K562 (cell line): ENCODE measurements at regions not wholly inside any gene's neighbourhood (a gene's known extent, or its start where the extent isn't known, plus 50 kb on each side); places are given as distances from the start of the nearest gene placed in this dataset.

Source experiments
- ATAC-seq: fragments of 200-7000 bp; cut with Tn5 transposase; 3 replicates; pipeline ENCODE4 v1.9.1; 2020; ENCODE audit warnings: moderate library complexity
- BruUV-seq: library from RNA; stranded (reverse); fragments of 400-500 nt; replicated peaks from 2 replicates; lab custom pipeline; 2021; lab: Mats Ljungman, UMichigan
- CTCF ChIA-PET: fragments of 300-600 bp; formaldehyde crosslinking; extraction: SDS; loops from one replicate; lab custom pipeline; 2021; ENCODE audit warnings: low intra/inter-chr PET ratio; lab: Yijun Ruan, JAX
- POLR2A ChIA-PET: fragments of 300-600, 350-650 bp; sonication (Branson Sonifier 250); formaldehyde crosslinking; extraction: SDS; loops from one replicate; lab custom pipeline; 2021; ENCODE audit warnings: antibody characterized with exemption, inconsistent platforms; lab: Yijun Ruan, JAX
- DNase-seq, 4 experiments: peaks; one replicate each; pipeline versions ENCODE4 v3.0.0 to v3.0.0-alpha.2; 2011 to 2018; ENCODE audit warnings: low spot score in 3 of 4, mixed read lengths in 3 of 4; ENCODE audit errors: extremely low read depth in 1 of 4
- FAIRE-seq: peaks from 2 replicates; lab custom pipeline; 2011; peaks lifted over from hg19 to GRCh38; lab: Jason Lieb, UNC
- H2AFZ ChIP-seq: 2 replicates; pipeline ENCODE4 v1.6.0; 2011; ENCODE audit warnings: low read depth, low read length, control low read depth, inconsistent platforms
- H3K27ac ChIP-seq: fragments of 200-600 bp; 3 replicates; pipeline ENCODE4 v1.8.0; 2011; ENCODE audit warnings: low read depth, mild to moderate bottlenecking, control low read depth, inconsistent platforms, low read length, moderate library complexity, mixed read lengths; ENCODE audit errors: extremely low read depth
- H3K27me3 ChIP-seq, 2 experiments: fragments of 300-600 bp in 1 of 2; 2 replicates in 1 of 2; 3 replicates in 1 of 2; pipeline versions ENCODE4 v1.6.0 to v1.8.0; 2011; ENCODE audit warnings: inconsistent platforms in 2 of 2, low read length in 2 of 2, mild to moderate bottlenecking in 1 of 2, mixed read lengths in 1 of 2, moderate library complexity in 1 of 2; ENCODE audit not compliant: control insufficient read depth in 2 of 2, insufficient read depth in 2 of 2
- H3K36me3 ChIP-seq: fragments of 300-600 bp; 3 replicates; pipeline ENCODE4 v1.8.0; 2011; ENCODE audit warnings: mild to moderate bottlenecking, low read length, inconsistent platforms; ENCODE audit not compliant: control insufficient read depth, insufficient read depth
- H3K4me1 ChIP-seq, 2 experiments: fragments of 200-600 bp in 1 of 2; replicated peaks in 1 of 2; 2 replicates in 1 of 2; 3 replicates in 1 of 2; pipeline versions ENCODE4 v1.5.1 to v1.8.0; 2011; ENCODE audit warnings: inconsistent platforms in 2 of 2, low read length in 2 of 2, mild to moderate bottlenecking in 1 of 2, mixed read lengths in 1 of 2, moderate library complexity in 1 of 2; ENCODE audit not compliant: control insufficient read depth in 2 of 2, insufficient read depth in 2 of 2
- H3K4me2 ChIP-seq: 2 replicates; pipeline ENCODE4 v1.6.1; 2011; ENCODE audit warnings: low read length, control low read depth, inconsistent platforms, mixed read lengths; ENCODE audit not compliant: insufficient read depth
- H3K4me3 ChIP-seq: fragments of 200-600 bp; sonication (generic), shearing (Covaris generic); 2 replicates; pipeline ENCODE4 v1.5.1; 2016; ENCODE audit warnings: control low read depth, inconsistent platforms
- H3K79me2 ChIP-seq: fragments of 200-600 bp; 3 replicates; pipeline ENCODE4 v1.8.0; 2011; ENCODE audit warnings: low read length, inconsistent platforms; ENCODE audit not compliant: control insufficient read depth, insufficient read depth
- H3K9ac ChIP-seq, 2 experiments: 2 replicates each; pipeline versions ENCODE4 v1.6.0 to v1.6.1; 2011; ENCODE audit warnings: low read depth in 2 of 2, low read length in 2 of 2, control low read depth in 1 of 2, inconsistent platforms in 1 of 2, mild to moderate bottlenecking in 1 of 2, mixed read lengths in 1 of 2; ENCODE audit not compliant: insufficient read depth in 1 of 2
- H3K9me1 ChIP-seq: one replicate; pipeline ENCODE4 v1.6.0; 2011; ENCODE audit warnings: inconsistent platforms, mild to moderate bottlenecking, low read length, moderate library complexity; ENCODE audit not compliant: control insufficient read depth, insufficient read depth
- H3K9me3 ChIP-seq: replicated peaks from 2 replicates; pipeline ENCODE4 v1.5.1; 2011; ENCODE audit warnings: low read depth, low read length, inconsistent platforms; ENCODE audit not compliant: control insufficient read depth, insufficient read depth
- H4K20me1 ChIP-seq: replicated peaks from 2 replicates; pipeline ENCODE4 v1.6.1; 2011; ENCODE audit warnings: low read length, inconsistent platforms, mixed read lengths; ENCODE audit not compliant: control insufficient read depth, insufficient read depth
- CBX2 ChIP-seq: fragments of 200-600 bp; sonication (generic); IDR thresholded peaks from one replicate; pipeline ENCODE4 v1.6.1; 2012; ENCODE audit warnings: mild to moderate bottlenecking, low read length, inconsistent platforms; ENCODE audit not compliant: insufficient read depth, poor library complexity, severe bottlenecking
- CREM ChIP-seq: IDR thresholded peaks from 2 replicates; pipeline ENCODE4 v1.6.1; 2014; ENCODE audit warnings: antibody characterized with exemption, low read depth
- HMG20A ChIP-seq: fragments of 450-650 bp; formaldehyde crosslinking; conservative IDR thresholded peaks from 2 replicates; pipeline ENCODE4 v1.4.0; 2020; ENCODE audit warnings: mild to moderate bottlenecking, mixed read lengths
- SMAD4 ChIP-seq: fragments of 250-450 bp; sonication (Bioruptor Pico); conservative IDR thresholded peaks from 2 replicates; pipeline ENCODE4 v1.8.0; 2021; ENCODE audit warnings: inconsistent platforms, mild to moderate bottlenecking, moderate library complexity
- ZNF140 ChIP-seq: fragments of 250-450 bp; sonication (Bioruptor Pico); IDR thresholded peaks from 2 replicates; pipeline ENCODE4 v1.8.0; 2021; ENCODE audit warnings: moderate library complexity, mild to moderate bottlenecking, inconsistent platforms
- WGBS: fragments of 100-300 bp; shearing (Covaris generic); methylation state at CpG from one replicate; pipeline ENCODE4 v1.1.6; 2016; ENCODE audit warnings: low coverage, mixed read lengths; ENCODE audit not compliant: insufficient coverage; ENCODE audit errors: missing lambda C conversion rate; 5-methylcytosine and 5-hydroxymethylcytosine counted together
- in situ Hi-C: fragments of 300-500 bp; cut with MboI; formaldehyde crosslinking; loops from 4 replicates; pipeline ENCODE4 v1.15.0; 2018; ENCODE audit warnings: inconsistent platforms, mixed read lengths
- intact Hi-C: fragments of 100-400 bp; cut with micrococcal nuclease; formaldehyde crosslinking; loops from 2 replicates; pipeline ENCODE4 v1.14.2; 2022
- TF ChIP-seq, protein P1 (sequence below), 3 experiments: fragments of 200-800 bp in 1 of 3; fragments of 250-450 bp in 1 of 3; fragments of 450-650 bp in 1 of 3; sonication (Bioruptor Pico) in 1 of 3; sonication (Bioruptor generic) in 1 of 3; formaldehyde crosslinking in 1 of 3; IDR thresholded peaks; 2 replicates each; pipeline versions ENCODE4 v1.6.1 to v1.8.0; 2016 to 2022; ENCODE audit warnings: mild to moderate bottlenecking in 2 of 3, missing genetic modification characterization in 2 of 3, missing compliant biosample characterization in 1 of 3, moderate library complexity in 1 of 3
- TF ChIP-seq, protein P2 (sequence below): fragments of 450-650 bp; IDR thresholded peaks from 2 replicates; pipeline ENCODE4 v1.7.1; 2018; ENCODE audit warnings: mild to moderate bottlenecking, low read depth; ENCODE audit not compliant: partially characterized antibody
- TF ChIP-seq, protein P3 (sequence below): sonication (generic); formaldehyde crosslinking; IDR thresholded peaks from 2 replicates; pipeline ENCODE4 v1.8.1; 2023; ENCODE audit warnings: missing genetic modification reagents, mild to moderate bottlenecking, borderline replicate concordance
- TF ChIP-seq, protein P4 (sequence below): fragments of 250-450 bp; sonication (Bioruptor Pico); IDR thresholded peaks from 2 replicates; pipeline ENCODE4 v1.4.0; 2020; ENCODE audit warnings: mild to moderate bottlenecking

DNA sequence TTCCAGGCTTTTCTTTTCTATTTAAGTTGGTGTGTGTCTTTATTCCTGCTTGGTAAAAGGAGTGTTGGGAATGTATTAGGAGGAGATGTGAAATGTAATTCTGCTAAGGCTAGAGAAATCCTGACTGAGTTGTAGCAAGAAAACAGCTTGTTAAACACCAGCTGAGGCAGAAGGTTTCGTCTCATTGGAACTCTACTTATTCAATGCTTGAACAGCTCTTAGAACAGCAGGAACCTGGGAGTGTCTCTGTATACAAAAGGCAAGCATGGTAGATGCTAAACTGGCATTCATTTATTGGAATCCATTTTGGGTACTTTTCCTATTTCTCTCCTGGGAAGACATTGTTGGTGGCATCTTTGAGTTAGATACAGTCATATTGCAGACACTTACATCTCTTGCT is 280.9 kb downstream of the HRH4 start:
- no TSS peak for BruUV-seq
- POLR2A ChIA-PET: no interaction called here
- Histone ChIP-seq H3K4me1 (no peaks in the 10 kb centered on the region), H3K27me3 (no peaks in the 10 kb centered on the region), H3K9me1 (no peaks in the 10 kb centered on the region), H3K9me3 (no peaks in the 10 kb centered on the region), H3K4me2 (no peak overlapping the region), H4K20me1 (no peaks in the 10 kb centered on the region), H3K4me3 (no peak overlapping the region), H3K9ac (no peak overlapping the region), H3K36me3 (no peaks in the 10 kb centered on the region), H2AFZ (no peak overlapping the region), H3K27ac (no peak overlapping the region), H3K79me2 (no peaks in the 10 kb centered on the region)
- in situ Hi-C loops (no loop called here), intact Hi-C loops (no loop called here)
- FAIRE-seq: no peak
- CTCF ChIA-PET: no interaction called here
- DNase-seq: no peak
- 0% methylated on average over 1 of the region's 1 CpG for WGBS
- no peak for ATAC-seq
- TF ChIP-seq HMG20A (CRISPR knock-in tag) (no peak), SMAD4 (CRISPR knock-in tag) (no peak), CREM (no peak), CBX2 (no peak), ZNF140 (CRISPR knock-in tag) (no peak)
- TF ChIP-seq, protein P1, sequence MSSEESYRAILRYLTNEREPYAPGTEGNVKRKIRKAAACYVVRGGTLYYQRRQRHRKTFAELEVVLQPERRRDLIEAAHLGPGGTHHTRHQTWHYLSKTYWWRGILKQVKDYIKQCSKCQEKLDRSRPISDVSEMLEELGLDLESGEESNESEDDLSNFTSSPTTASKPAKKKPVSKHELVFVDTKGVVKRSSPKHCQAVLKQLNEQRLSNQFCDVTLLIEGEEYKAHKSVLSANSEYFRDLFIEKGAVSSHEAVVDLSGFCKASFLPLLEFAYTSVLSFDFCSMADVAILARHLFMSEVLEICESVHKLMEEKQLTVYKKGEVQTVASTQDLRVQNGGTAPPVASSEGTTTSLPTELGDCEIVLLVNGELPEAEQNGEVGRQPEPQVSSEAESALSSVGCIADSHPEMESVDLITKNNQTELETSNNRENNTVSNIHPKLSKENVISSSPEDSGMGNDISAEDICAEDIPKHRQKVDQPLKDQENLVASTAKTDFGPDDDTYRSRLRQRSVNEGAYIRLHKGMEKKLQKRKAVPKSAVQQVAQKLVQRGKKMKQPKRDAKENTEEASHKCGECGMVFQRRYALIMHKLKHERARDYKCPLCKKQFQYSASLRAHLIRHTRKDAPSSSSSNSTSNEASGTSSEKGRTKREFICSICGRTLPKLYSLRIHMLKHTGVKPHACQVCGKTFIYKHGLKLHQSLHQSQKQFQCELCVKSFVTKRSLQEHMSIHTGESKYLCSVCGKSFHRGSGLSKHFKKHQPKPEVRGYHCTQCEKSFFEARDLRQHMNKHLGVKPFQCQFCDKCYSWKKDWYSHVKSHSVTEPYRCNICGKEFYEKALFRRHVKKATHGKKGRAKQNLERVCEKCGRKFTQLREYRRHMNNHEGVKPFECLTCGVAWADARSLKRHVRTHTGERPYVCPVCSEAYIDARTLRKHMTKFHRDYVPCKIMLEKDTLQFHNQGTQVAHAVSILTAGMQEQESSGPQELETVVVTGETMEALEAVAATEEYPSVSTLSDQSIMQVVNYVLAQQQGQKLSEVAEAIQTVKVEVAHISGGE (CRISPR knock-in tag; IDR thresholded peaks at IDR 0.05): no peak
- TF ChIP-seq, protein P2, sequence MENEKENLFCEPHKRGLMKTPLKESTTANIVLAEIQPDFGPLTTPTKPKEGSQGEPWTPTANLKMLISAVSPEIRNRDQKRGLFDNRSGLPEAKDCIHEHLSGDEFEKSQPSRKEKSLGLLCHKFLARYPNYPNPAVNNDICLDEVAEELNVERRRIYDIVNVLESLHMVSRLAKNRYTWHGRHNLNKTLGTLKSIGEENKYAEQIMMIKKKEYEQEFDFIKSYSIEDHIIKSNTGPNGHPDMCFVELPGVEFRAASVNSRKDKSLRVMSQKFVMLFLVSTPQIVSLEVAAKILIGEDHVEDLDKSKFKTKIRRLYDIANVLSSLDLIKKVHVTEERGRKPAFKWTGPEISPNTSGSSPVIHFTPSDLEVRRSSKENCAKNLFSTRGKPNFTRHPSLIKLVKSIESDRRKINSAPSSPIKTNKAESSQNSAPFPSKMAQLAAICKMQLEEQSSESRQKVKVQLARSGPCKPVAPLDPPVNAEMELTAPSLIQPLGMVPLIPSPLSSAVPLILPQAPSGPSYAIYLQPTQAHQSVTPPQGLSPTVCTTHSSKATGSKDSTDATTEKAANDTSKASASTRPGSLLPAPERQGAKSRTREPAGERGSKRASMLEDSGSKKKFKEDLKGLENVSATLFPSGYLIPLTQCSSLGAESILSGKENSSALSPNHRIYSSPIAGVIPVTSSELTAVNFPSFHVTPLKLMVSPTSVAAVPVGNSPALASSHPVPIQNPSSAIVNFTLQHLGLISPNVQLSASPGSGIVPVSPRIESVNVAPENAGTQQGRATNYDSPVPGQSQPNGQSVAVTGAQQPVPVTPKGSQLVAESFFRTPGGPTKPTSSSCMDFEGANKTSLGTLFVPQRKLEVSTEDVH: no peak
- TF ChIP-seq, protein P3, sequence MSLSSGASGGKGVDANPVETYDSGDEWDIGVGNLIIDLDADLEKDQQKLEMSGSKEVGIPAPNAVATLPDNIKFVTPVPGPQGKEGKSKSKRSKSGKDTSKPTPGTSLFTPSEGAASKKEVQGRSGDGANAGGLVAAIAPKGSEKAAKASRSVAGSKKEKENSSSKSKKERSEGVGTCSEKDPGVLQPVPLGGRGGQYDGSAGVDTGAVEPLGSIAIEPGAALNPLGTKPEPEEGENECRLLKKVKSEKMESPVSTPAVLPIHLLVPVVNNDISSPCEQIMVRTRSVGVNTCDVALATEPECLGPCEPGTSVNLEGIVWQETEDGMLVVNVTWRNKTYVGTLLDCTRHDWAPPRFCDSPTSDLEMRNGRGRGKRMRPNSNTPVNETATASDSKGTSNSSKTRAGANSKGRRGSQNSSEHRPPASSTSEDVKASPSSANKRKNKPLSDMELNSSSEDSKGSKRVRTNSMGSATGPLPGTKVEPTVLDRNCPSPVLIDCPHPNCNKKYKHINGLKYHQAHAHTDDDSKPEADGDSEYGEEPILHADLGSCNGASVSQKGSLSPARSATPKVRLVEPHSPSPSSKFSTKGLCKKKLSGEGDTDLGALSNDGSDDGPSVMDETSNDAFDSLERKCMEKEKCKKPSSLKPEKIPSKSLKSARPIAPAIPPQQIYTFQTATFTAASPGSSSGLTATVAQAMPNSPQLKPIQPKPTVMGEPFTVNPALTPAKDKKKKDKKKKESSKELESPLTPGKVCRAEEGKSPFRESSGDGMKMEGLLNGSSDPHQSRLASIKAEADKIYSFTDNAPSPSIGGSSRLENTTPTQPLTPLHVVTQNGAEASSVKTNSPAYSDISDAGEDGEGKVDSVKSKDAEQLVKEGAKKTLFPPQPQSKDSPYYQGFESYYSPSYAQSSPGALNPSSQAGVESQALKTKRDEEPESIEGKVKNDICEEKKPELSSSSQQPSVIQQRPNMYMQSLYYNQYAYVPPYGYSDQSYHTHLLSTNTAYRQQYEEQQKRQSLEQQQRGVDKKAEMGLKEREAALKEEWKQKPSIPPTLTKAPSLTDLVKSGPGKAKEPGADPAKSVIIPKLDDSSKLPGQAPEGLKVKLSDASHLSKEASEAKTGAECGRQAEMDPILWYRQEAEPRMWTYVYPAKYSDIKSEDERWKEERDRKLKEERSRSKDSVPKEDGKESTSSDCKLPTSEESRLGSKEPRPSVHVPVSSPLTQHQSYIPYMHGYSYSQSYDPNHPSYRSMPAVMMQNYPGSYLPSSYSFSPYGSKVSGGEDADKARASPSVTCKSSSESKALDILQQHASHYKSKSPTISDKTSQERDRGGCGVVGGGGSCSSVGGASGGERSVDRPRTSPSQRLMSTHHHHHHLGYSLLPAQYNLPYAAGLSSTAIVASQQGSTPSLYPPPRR (CRISPR knock-in tag): no peak
- TF ChIP-seq, protein P4, sequence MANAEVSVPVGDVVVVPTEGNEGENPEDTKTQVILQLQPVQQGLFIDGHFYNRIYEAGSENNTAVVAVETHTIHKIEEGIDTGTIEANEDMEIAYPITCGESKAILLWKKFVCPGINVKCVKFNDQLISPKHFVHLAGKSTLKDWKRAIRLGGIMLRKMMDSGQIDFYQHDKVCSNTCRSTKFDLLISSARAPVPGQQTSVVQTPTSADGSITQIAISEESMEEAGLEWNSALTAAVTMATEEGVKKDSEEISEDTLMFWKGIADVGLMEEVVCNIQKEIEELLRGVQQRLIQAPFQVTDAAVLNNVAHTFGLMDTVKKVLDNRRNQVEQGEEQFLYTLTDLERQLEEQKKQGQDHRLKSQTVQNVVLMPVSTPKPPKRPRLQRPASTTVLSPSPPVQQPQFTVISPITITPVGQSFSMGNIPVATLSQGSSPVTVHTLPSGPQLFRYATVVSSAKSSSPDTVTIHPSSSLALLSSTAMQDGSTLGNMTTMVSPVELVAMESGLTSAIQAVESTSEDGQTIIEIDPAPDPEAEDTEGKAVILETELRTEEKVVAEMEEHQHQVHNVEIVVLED: no peak
